Neural cell (in vitro differentiated cells): ENCODE measurements at regions not wholly inside any gene's neighbourhood (a gene's known extent, or its start where the extent isn't known, plus 50 kb on each side); places are given as distances from the start of the nearest gene placed in this dataset.
"Not testable (repeated sequence)": the region's sequence is repeated elsewhere in the genome, so short reads cannot be mapped to it uniquely, and the experiment has no call there.

ENCODE experiments used
- H2AFZ ChIP-seq: fragments of 200-600, 300-800 bp; sonication (generic), shearing (Covaris generic); 2 replicates; pipeline ENCODE4 v1.6.0; 2014; ENCODE audit warnings: low read depth, mild to moderate bottlenecking, antibody characterized with exemption, low read length, moderate library complexity
- H3F3A ChIP-seq: fragments of 200-600 bp; shearing (Covaris generic); 2 replicates; pipeline ENCODE4 v1.6.1; 2016; ENCODE audit warnings: mild to moderate bottlenecking, moderate library complexity, mixed read lengths, antibody characterized with exemption, low read length; ENCODE audit not compliant: insufficient read depth, poor library complexity, severe bottlenecking
- H3K27ac ChIP-seq: fragments of 200-600, 300-800 bp; sonication (generic), shearing (Covaris generic); 2 replicates; pipeline ENCODE4 v1.5.1; 2014; ENCODE audit warnings: mild to moderate bottlenecking, low read length, moderate library complexity
- H3K27me3 ChIP-seq: fragments of 300-800, 200-600 bp; sonication (generic), shearing (Covaris generic); 2 replicates; pipeline ENCODE4 v1.6.0; 2014; ENCODE audit warnings: mild to moderate bottlenecking, low read depth, low read length, moderate library complexity; ENCODE audit not compliant: insufficient read depth
- H3K36me3 ChIP-seq: fragments of 300-800, 200-600 bp; sonication (generic), shearing (Covaris generic); 2 replicates; pipeline ENCODE4 v1.5.1; 2014; ENCODE audit warnings: mild to moderate bottlenecking, antibody characterized with exemption, low read length, moderate library complexity; ENCODE audit not compliant: insufficient read depth
- H3K4me2 ChIP-seq: fragments of 300-800, 200-600 bp; sonication (generic), shearing (Covaris generic); 2 replicates; pipeline ENCODE4 v1.6.0; 2014; ENCODE audit warnings: mild to moderate bottlenecking, low read length
- H3K4me3 ChIP-seq: fragments of 300-800, 200-600 bp; sonication (generic), shearing (Covaris generic); 2 replicates; pipeline ENCODE4 v1.5.1; 2014; ENCODE audit warnings: mild to moderate bottlenecking, low read length, moderate library complexity
- H3K79me2 ChIP-seq: fragments of 200-600 bp; shearing (Covaris generic); replicated peaks from 2 replicates; pipeline ENCODE4 v1.6.0; 2014; ENCODE audit warnings: mild to moderate bottlenecking, low read length, moderate library complexity; ENCODE audit not compliant: insufficient read depth
- H3K9ac ChIP-seq: fragments of 300-800, 200-600 bp; sonication (generic), shearing (Covaris generic); 2 replicates; pipeline ENCODE4 v1.6.1; 2016; ENCODE audit warnings: mild to moderate bottlenecking, low read length, mixed read lengths
- H3K9me2 ChIP-seq: fragments of 200-600 bp; shearing (Covaris generic); 2 replicates; pipeline ENCODE4 v1.6.1; 2016; ENCODE audit warnings: mild to moderate bottlenecking, low read length, mixed read lengths; ENCODE audit not compliant: insufficient read depth
- H3K9me3 ChIP-seq: fragments of 200-600, 300-800 bp; sonication (generic), shearing (Covaris generic); 2 replicates; pipeline ENCODE4 v1.6.1; 2016; ENCODE audit warnings: mild to moderate bottlenecking, mixed run types, low read length, moderate library complexity, mixed read lengths
- H4K20me1 ChIP-seq: fragments of 200-600 bp; shearing (Covaris generic); 2 replicates; pipeline ENCODE4 v1.6.1; 2016; ENCODE audit warnings: mild to moderate bottlenecking, mixed run types; ENCODE audit not compliant: insufficient read depth
- CTCF ChIP-seq: fragments of 450-650 bp; IDR thresholded peaks from 2 replicates; pipeline ENCODE4 v1.5.1; 2014; ENCODE audit warnings: antibody characterized with exemption, mild to moderate bottlenecking, moderate library complexity; ENCODE audit not compliant: poor library complexity, severe bottlenecking
- EP300 ChIP-seq: fragments of 450-650 bp; conservative IDR thresholded peaks from 2 replicates; pipeline ENCODE4 v1.6.1; 2014; ENCODE audit warnings: antibody characterized with exemption, mild to moderate bottlenecking, moderate library complexity; ENCODE audit not compliant: poor library complexity, severe bottlenecking
- EZH2 ChIP-seq: fragments of 200-600, 300-800 bp; shearing (Covaris generic), sonication (generic); IDR thresholded peaks from 2 replicates; pipeline ENCODE4 v1.6.1; 2014; ENCODE audit warnings: antibody characterized with exemption, low read length, borderline replicate concordance, mild to moderate bottlenecking; ENCODE audit not compliant: insufficient read depth, poor library complexity, severe bottlenecking
- MXI1 ChIP-seq: fragments of 450-650 bp; conservative IDR thresholded peaks from 2 replicates; pipeline ENCODE4 v1.6.1; 2014; ENCODE audit warnings: antibody characterized with exemption, mild to moderate bottlenecking; ENCODE audit not compliant: poor library complexity, severe bottlenecking
- POLR2AphosphoS5 ChIP-seq: IDR thresholded peaks from 2 replicates; pipeline ENCODE4 v1.6.1; 2012
- RAD21 ChIP-seq: fragments of 450-650 bp; conservative IDR thresholded peaks from 2 replicates; pipeline ENCODE4 v1.6.1; 2014; ENCODE audit warnings: antibody characterized with exemption, mild to moderate bottlenecking, moderate library complexity
- SMC3 ChIP-seq: fragments of 450-650 bp; conservative IDR thresholded peaks from 2 replicates; pipeline ENCODE4 v1.6.1; 2014; ENCODE audit warnings: antibody characterized with exemption, mild to moderate bottlenecking, moderate library complexity; ENCODE audit not compliant: poor library complexity
- TAF1 ChIP-seq: IDR thresholded peaks from 2 replicates; pipeline ENCODE4 v1.6.1; 2012; ENCODE audit warnings: low read depth
- TF ChIP-seq, protein P1 (sequence below): IDR thresholded peaks from 2 replicates; pipeline ENCODE4 v1.6.1; 2012; ENCODE audit warnings: borderline replicate concordance

DNA sequence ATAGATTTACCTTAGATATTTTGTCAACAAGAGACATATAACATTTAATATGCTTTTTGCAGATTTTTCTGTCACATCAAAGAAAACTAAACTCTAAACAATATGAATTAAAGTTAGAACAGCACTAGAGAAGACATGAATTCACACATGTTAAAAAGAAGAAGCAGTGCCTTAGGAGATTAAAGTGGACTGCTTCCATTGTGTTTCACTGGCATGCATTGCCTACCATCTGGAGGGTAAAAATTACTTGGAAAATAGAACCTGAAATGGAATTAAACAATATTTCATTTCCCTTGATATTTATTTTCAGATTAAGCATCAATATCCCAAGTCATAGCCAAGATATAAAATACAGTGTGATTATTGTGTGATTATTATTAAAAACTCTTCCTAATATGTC lies 319.4 kb upstream of the CDH18 start:
- Histone ChIP-seq H2AFZ (no peak overlapping the region), H3F3A (no peaks in the 10 kb centered on the region), H3K9ac (no peak overlapping the region), H3K27ac (no peak overlapping the region), H3K36me3 (no peaks in the 10 kb centered on the region), H3K9me3 (no peaks in the 10 kb centered on the region), H3K27me3 (no peaks in the 10 kb centered on the region), H3K4me2 (no peak overlapping the region), H4K20me1 (no peaks in the 10 kb centered on the region), H3K79me2 (no peaks in the 10 kb centered on the region), H3K9me2 (no peaks in the 10 kb centered on the region), H3K4me3 (no peak overlapping the region)
- TF ChIP-seq MXI1: no peak
- no peak for TF ChIP-seq EZH2
- TF ChIP-seq, protein P1, sequence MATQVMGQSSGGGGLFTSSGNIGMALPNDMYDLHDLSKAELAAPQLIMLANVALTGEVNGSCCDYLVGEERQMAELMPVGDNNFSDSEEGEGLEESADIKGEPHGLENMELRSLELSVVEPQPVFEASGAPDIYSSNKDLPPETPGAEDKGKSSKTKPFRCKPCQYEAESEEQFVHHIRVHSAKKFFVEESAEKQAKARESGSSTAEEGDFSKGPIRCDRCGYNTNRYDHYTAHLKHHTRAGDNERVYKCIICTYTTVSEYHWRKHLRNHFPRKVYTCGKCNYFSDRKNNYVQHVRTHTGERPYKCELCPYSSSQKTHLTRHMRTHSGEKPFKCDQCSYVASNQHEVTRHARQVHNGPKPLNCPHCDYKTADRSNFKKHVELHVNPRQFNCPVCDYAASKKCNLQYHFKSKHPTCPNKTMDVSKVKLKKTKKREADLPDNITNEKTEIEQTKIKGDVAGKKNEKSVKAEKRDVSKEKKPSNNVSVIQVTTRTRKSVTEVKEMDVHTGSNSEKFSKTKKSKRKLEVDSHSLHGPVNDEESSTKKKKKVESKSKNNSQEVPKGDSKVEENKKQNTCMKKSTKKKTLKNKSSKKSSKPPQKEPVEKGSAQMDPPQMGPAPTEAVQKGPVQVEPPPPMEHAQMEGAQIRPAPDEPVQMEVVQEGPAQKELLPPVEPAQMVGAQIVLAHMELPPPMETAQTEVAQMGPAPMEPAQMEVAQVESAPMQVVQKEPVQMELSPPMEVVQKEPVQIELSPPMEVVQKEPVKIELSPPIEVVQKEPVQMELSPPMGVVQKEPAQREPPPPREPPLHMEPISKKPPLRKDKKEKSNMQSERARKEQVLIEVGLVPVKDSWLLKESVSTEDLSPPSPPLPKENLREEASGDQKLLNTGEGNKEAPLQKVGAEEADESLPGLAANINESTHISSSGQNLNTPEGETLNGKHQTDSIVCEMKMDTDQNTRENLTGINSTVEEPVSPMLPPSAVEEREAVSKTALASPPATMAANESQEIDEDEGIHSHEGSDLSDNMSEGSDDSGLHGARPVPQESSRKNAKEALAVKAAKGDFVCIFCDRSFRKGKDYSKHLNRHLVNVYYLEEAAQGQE: no peak
- no peak for TF ChIP-seq EP300
- no peak for TF ChIP-seq POLR2AphosphoS5

- Histone ChIP-seq H4K20me1 (no peaks in the 10 kb centered on the region), H2AFZ (no peak overlapping the region), H3K4me2 (no peak overlapping the region), H3F3A (no peaks in the 10 kb centered on the region), H3K36me3 (no peaks in the 10 kb centered on the region), H3K9me3 (no peaks in the 10 kb centered on the region), H3K4me3 (no peak overlapping the region), H3K27ac (no peak overlapping the region), H3K27me3 (no peaks in the 10 kb centered on the region), H3K9me2 (no peaks in the 10 kb centered on the region), H3K9ac (no peak overlapping the region), H3K79me2 (no peaks in the 10 kb centered on the region)
- TF ChIP-seq MXI1 (no peak), CTCF (no peak), EZH2 (no peak), RAD21 (no peak), SMC3 (no peak), TAF1 (no peak), EP300 (no peak), POLR2AphosphoS5 (no peak)
- TF ChIP-seq, protein P1: no peak
Measured at GRCh38 chr5:20305463-20305862, 317.5 kb upstream of the CDH18 start.

DNA sequence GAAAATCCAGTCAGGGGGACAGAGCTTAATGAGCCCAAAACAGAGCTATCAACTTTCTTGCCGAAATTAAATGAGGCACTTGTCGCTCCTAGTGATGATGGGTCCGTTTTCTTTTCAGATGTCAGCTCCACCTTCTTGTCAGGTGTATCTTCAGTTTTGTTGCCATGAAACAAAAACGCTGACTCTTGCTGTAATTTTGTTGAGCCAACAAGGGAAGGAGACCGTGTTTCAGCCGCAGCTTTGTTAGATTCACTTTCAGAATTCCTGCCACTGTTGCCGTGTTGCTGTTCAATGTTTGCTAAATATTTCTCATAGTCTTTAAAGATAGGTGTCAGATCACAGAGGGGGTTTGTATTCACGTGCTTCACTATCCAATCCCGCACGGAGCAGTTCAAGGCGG lies 316.6 kb upstream of the CDH18 start:
- H3K36me3 ChIP-seq, H3K79me2 ChIP-seq, H3K9ac ChIP-seq, H3K4me3 ChIP-seq, H3K27ac ChIP-seq, H3K9me2 ChIP-seq, H4K20me1 ChIP-seq, H2AFZ ChIP-seq, H3F3A ChIP-seq, H3K4me2 ChIP-seq, H3K27me3 ChIP-seq, H3K9me3 ChIP-seq: not testable (repeated sequence)
